DMS114 treated with DMSO at 0.1 percent for 48 hours (cell line): ENCODE measurements at regions not wholly inside any gene's neighbourhood (a gene's known extent, or its start where the extent isn't known, plus 50 kb on each side); places are given as distances from the start of the nearest gene placed in this dataset.
"Not testable (repeated sequence)": the region's sequence is repeated elsewhere in the genome, so short reads cannot be mapped to it uniquely, and the experiment has no call there.

Experiments
- DNase-seq: peaks from one replicate; lab custom pipeline; 2025; ENCODE audit not compliant: unreplicated experiment; lab: John Stamatoyannopoulos, UW

GRCh38 chrX:66692512-66692911, 53.6 kb upstream of the EDA2R start:
- DNase-seq, result not testable (repeated sequence)
